A673 (cell line): ENCODE measurements at regions not wholly inside any gene's neighbourhood (a gene's known extent, or its start where the extent isn't known, plus 50 kb on each side); places are given as distances from the start of the nearest gene placed in this dataset.

Experiments used
- BruUV-seq: library from RNA; stranded (reverse); fragments of 400-500 nt; replicated peaks from 2 replicates; lab custom pipeline; 2021; lab: Mats Ljungman, UMichigan
- CTCF ChIA-PET: fragments of 300-600 bp; sonication (Branson Sonifier 250); formaldehyde crosslinking; loops from one replicate; lab custom pipeline; 2022; ENCODE audit warnings: antibody characterized with exemption; lab: Charles Lee
- POLR2A ChIA-PET: fragments of 300-600 bp; sonication (Branson Sonifier 250); formaldehyde crosslinking; loops from one replicate; lab custom pipeline; 2022; ENCODE audit warnings: antibody characterized with exemption; ENCODE audit not compliant: low non-redundant PET; lab: Charles Lee
- DNase-seq: peaks from one replicate; pipeline ENCODE4 v3.0.0-alpha.2; 2015; ENCODE audit warnings: low spot score
- H3K27ac ChIP-seq: fragments of 200-600 bp; sonication (generic); 2 replicates; pipeline ENCODE4 v1.5.1; 2016; ENCODE audit warnings: mixed run types, low read depth, mild to moderate bottlenecking, mixed read lengths, antibody characterized with exemption, low read length; ENCODE audit not compliant: poor library complexity, severe bottlenecking
- H3K27me3 ChIP-seq: fragments of 200-600 bp; sonication (generic); replicated peaks from 2 replicates; pipeline ENCODE4 v1.6.1; 2017; ENCODE audit warnings: mixed run types, low read depth, mild to moderate bottlenecking, mixed read lengths, antibody characterized with exemption, low read length; ENCODE audit not compliant: insufficient read depth, poor library complexity
- H3K36me3 ChIP-seq: fragments of 200-600 bp; sonication (generic); 2 replicates; pipeline ENCODE4 v1.6.1; 2016; ENCODE audit warnings: mixed run types, mild to moderate bottlenecking, mixed read lengths, antibody characterized with exemption, low read length; ENCODE audit not compliant: insufficient read depth, poor library complexity, severe bottlenecking
- H3K4me1 ChIP-seq: fragments of 200-600 bp; sonication (generic); 2 replicates; pipeline ENCODE4 v1.6.1; 2017; ENCODE audit warnings: mixed run types, mild to moderate bottlenecking, mixed read lengths, antibody characterized with exemption, low read length; ENCODE audit not compliant: insufficient read depth, poor library complexity, severe bottlenecking
- H3K4me3 ChIP-seq: fragments of 200-600 bp; sonication (generic); 2 replicates; pipeline ENCODE4 v1.5.1; 2016; ENCODE audit warnings: low read depth, mixed run types, mild to moderate bottlenecking, mixed read lengths, low read length; ENCODE audit not compliant: poor library complexity, severe bottlenecking
- H3K9me3 ChIP-seq: fragments of 200-600 bp; sonication (generic); 2 replicates; pipeline ENCODE4 v1.6.1; 2016; ENCODE audit warnings: mixed run types, low read depth, mild to moderate bottlenecking, mixed read lengths, antibody characterized with exemption, low read length; ENCODE audit not compliant: poor library complexity, severe bottlenecking
- EZH2 ChIP-seq: fragments of 200-600 bp; sonication (generic); IDR thresholded peaks from 2 replicates; pipeline ENCODE4 v1.6.1; 2017; ENCODE audit warnings: borderline replicate concordance, low read depth, mild to moderate bottlenecking, mixed read lengths, antibody characterized with exemption, low read length; ENCODE audit not compliant: poor library complexity, severe bottlenecking
- intact Hi-C: fragments of 100-400 bp; cut with micrococcal nuclease; formaldehyde crosslinking; loops from one replicate; pipeline ENCODE4 v1.10.0; 2022; ENCODE audit not compliant: unreplicated experiment
- TF ChIP-seq, protein P1 (sequence below): fragments of 300-800, 200-600 bp; sonication (generic); conservative IDR thresholded peaks from 2 replicates; pipeline ENCODE4 v1.5.1; 2017; ENCODE audit warnings: low read depth, mild to moderate bottlenecking, antibody characterized with exemption, low read length, moderate library complexity, mixed read lengths

- no peak overlapping the region for H3K4me3 ChIP-seq
- TF ChIP-seq EZH2, result no peak
- TF ChIP-seq, protein P1, sequence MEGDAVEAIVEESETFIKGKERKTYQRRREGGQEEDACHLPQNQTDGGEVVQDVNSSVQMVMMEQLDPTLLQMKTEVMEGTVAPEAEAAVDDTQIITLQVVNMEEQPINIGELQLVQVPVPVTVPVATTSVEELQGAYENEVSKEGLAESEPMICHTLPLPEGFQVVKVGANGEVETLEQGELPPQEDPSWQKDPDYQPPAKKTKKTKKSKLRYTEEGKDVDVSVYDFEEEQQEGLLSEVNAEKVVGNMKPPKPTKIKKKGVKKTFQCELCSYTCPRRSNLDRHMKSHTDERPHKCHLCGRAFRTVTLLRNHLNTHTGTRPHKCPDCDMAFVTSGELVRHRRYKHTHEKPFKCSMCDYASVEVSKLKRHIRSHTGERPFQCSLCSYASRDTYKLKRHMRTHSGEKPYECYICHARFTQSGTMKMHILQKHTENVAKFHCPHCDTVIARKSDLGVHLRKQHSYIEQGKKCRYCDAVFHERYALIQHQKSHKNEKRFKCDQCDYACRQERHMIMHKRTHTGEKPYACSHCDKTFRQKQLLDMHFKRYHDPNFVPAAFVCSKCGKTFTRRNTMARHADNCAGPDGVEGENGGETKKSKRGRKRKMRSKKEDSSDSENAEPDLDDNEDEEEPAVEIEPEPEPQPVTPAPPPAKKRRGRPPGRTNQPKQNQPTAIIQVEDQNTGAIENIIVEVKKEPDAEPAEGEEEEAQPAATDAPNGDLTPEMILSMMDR, result no peak
- ChIA-PET CTCF (no interaction called here), POLR2A (no interaction called here)
- H3K9me3 ChIP-seq, result peaks cover 17% of the 10 kb centered on the region
- no peak for DNase-seq
- intact Hi-C loops, result no loop called here
- H3K36me3 ChIP-seq, result no peaks in the 10 kb centered on the region
- no peaks in the 10 kb centered on the region for H3K27me3 ChIP-seq
- no peaks in the 10 kb centered on the region for H3K4me1 ChIP-seq
- no peak overlapping the region for H3K27ac ChIP-seq
- no TSS peak for BruUV-seq
Observed at GRCh38 chr5:2251751-2252150, 369.0 kb upstream of the IRX4 start.

DNA sequence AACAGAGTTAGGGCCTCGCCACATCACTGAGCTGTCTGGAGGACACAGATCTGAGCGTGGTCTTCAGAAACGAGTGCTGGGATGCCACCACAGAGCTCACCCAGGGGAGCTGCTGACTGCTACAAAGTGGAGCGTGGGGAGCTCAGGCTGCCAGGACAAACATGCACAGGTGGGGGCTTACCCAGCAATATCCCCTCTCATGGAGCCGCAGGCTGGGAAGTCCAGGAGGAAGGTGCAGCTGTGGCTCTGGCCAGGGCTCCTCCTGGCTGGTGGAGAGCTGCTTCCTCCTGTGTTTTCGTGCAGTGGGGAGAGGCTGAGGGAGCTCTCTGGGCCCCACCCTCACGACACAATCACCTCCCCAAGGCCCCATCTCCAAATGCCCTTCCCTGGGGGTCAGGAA is 368.6 kb upstream of the IRX4 start:
- BruUV-seq, result no TSS peak
- no peak overlapping the region for H3K27ac ChIP-seq
- CTCF ChIA-PET, result no interaction called here
- no peak overlapping the region for H3K4me3 ChIP-seq
- no peaks in the 10 kb centered on the region for H3K36me3 ChIP-seq
- intact Hi-C loops, result no loop called here
- POLR2A ChIA-PET, result no interaction called here
- no peak for DNase-seq
- peaks cover 17% of the 10 kb centered on the region for H3K9me3 ChIP-seq
- no peaks in the 10 kb centered on the region for H3K4me1 ChIP-seq
- H3K27me3 ChIP-seq, result no peaks in the 10 kb centered on the region
- TF ChIP-seq, protein P1, result no peak
- no peak for TF ChIP-seq EZH2

DNA sequence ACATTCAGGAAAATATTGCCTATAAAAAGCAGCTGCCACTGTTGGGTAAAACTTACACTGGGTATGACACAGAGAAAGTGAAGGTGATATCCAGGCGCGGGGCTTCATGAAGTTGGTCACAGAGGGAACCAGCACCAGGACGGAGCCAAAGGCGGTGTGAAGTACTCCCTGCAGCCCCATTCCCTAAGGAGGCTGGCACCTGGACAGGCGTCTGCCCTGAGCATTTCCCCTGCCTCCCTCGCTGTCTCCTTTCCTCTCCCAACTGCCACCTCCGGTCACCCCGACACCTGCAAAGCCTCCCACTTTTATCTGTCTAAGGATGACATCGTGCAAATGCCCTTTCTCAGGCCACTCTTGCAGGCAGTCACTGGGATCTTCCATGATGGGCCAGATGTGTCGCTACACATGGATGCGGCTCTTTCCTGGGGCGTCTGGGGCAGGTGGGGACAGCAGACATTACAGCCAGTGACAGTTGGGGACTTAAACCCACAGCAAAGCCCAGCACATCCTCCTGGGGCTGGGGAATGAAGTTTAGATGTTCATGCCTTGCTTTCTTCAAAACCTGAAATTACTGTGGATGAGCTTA is 367.7 kb upstream of the IRX4 start:
- Histone ChIP-seq H3K4me3 (no peak overlapping the region), H3K4me1 (no peaks in the 10 kb centered on the region), H3K36me3 (no peaks in the 10 kb centered on the region), H3K27ac (no peak overlapping the region), H3K9me3 (peaks cover 17% of the 10 kb centered on the region), H3K27me3 (no peaks in the 10 kb centered on the region)
- intact Hi-C loops, result no loop called here
- no peak for DNase-seq
- ChIA-PET CTCF (no interaction called here), POLR2A (no interaction called here)
- TF ChIP-seq, protein P1, result no peak
- TF ChIP-seq EZH2, result no peak
- no TSS peak for BruUV-seq
